NK-92 treated with Interleukin-12 subunit alpha and Interleukin-12 subunit beta, amount 100 ng/mL, for 24 hours (cell line): ENCODE measurements at regions not wholly inside any gene's neighbourhood (a gene's known extent, or its start where the extent isn't known, plus 50 kb on each side); places are given as distances from the start of the nearest gene placed in this dataset.
"Not testable (repeated sequence)": the region's sequence is repeated elsewhere in the genome, so short reads cannot be mapped to it uniquely, and the experiment has no call there.

Experiments
- DNase-seq: peaks from one replicate; lab custom pipeline; 2025; lab: John Stamatoyannopoulos, UW

DNA sequence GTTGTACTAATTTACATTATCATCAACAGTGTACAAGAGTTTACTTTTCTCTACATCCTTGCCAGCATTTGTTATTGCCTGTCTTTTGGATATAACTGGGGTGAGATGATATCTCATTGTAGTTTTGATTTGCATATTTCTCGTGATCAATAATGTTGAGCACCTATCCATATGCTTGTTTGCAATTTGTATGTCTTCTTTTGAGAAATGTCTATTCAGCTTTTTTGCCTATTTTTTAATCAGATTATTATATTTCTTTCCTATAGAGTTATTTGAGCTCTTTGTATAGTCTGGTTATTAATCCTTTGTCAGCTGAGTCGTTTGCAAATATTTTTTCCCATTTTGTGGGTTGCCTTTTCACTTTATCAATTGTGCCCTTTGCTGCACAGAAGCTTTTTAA, 540.8 kb upstream of the SGO1 start:
- no peak for DNase-seq

DNA sequence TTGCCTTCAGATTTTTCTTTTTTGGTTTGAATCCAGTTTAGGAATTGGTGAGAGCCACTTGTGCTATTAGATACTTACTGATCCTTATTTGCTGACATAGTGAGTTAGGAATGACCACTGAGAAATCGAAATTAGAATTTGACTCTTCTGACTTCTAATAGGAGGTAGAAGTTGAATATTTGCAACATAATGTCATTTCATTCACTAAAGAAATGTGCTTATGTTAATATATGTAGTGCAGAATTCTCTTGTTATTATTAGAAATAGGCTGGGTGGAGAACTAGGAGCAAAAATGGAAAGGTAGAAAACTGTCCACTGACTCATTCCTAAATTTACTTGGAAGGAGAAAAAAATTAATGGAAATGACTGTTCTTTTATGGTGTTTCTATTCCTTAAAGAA, 538.2 kb upstream of the SGO1 start:
- no peak for DNase-seq

DNA sequence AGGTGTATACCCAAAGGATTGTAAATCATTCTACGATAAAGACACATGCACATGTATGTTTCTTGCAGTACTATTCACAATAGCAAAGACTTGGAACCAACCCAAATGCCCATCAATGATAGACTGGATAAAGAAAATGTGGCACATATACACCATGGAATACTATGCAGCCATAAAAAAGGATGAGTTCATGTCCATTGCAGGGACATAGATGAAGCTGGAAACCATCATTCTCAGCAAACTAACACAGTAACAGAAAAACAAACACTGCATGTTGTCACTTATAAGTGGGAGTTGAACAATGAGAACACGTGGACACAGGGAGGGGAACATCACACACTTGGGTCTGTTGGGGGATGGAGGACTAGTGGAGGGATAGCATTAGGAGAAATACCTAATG, 530.4 kb upstream of the SGO1 start:
- not testable (repeated sequence) for DNase-seq

DNA sequence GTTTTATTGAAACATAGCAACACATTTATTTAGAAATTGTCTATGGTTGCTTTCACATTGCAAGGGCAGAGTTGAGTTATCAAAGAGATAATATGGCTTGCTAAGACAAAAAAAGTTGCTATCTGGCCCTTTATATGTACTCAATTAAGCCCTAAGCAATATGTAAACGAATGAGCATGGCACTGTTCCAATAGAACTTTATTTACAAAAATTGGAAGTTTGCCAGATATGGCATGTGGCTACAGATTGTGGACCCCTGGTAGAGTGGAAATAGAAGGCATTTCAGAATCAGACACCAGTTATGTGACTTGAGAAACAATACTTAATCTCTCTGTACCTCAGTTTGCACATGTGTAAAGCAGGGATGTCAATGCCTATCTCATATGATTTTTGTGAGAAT, 515.6 kb upstream of the SGO1 start:
- no peak for DNase-seq

DNA sequence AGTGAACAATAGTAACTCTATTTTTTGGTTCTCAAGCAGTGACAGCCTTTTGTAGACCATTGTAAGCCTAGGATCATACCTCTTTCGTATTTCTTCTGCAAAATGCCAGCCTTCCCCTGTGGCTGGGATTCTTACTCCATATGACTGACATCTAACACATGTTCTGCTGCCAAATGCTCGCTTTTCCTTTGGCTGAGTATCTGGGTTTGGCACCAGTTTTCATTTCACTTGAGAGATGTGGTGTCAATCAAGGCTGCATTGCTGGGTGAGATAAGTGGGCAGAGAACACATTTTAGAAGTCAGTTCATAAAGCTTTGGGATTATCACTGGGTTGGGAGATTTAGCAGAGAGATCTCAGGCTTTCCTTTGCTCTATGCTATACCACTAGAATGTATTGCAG, 514.7 kb upstream of the SGO1 start:
- DNase-seq = no peak

DNA sequence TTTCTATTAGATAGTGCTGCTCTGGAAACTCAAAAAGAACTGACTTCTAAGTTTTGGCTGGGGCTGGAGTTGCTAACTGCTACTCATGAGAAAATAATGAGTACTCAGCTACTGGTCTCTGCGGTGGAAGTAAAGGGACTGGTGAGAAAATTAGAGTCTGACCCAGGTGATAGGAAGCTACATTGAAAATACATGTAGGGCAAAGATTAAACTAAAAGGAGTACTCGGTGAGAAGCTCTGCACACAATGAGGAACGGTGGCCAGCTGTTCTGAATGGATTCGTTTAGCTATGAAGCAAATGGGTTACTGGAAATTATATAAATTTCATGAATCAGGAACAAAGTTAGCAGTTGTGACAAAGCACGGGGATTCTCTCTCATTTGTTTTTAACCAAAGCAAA, 512.9 kb upstream of the SGO1 start:
- DNase-seq = no peak

DNA sequence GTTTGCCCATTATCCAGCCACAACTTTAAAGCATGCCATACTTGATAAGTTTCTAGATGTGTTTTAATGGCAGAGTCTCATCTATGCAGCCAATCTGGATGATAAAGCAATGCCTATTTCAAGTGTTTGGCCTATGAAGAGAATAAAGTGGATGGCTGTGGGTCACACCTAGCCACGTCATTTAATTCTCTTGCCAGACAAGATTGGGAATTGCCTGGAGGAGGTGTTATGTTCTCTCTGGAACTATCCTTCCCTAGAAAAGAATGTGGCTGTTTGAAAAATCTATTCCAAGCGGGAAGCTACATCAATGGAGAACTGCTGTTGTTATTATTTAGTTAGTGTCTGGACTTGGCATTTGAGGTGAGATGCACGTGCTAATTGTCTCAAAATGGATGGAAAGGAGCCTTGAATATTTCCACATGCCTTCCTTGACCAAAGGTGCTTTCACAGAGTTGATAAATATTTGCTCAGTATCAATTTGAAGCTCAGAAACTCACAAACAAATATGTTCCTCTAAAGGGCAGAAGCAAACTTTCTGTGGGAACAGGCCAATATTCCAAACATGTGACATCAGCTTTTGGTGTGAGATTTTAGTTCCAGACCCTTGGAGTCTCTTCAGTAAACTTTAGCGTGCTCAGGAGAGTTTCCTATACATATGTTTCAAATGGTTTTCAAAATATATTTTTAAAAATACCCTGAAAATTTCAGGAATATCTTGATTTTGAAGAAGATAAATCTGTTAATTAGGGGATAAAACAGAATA, 510.6 kb upstream of the SGO1 start:
- DNase-seq = no peak

DNA sequence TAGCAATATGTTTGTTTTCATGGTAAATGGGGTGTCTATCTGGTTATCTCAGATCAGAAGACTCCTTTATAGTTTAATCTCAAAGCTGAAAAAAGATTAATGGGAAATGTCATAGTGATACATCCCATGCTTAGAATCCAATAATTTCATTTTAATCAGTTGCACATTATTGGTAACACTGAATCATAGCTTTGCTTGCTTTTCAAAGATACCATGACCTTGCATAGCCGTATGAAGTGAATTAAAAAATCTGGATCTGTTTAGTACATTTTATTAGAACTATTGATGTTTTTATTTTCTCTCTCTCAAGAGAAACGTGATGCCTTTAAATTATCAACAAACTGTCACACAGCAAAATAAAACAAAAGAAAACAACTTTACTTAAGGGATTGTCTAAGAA, 506.7 kb upstream of the SGO1 start:
- no peak for DNase-seq

DNA sequence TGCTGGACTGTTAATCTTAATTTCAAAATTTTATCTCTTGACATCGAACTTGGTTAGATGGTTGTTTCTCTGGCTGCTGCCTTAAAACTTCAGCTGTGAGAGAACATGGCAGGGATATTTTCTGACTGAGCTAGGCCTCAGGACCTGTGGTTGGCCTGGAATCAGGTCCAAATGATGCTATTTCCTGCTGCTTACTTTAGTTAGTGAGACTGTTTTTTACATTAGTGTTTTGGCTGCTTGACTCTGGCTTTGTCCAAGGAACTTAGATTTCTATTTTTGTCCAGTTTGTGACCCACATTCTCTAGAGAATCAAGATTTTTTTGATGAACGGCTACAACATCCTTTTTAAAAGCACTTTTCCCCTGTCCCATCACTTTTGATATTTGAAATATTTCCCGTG, 497.9 kb upstream of the SGO1 start:
- DNase-seq = no peak

DNA sequence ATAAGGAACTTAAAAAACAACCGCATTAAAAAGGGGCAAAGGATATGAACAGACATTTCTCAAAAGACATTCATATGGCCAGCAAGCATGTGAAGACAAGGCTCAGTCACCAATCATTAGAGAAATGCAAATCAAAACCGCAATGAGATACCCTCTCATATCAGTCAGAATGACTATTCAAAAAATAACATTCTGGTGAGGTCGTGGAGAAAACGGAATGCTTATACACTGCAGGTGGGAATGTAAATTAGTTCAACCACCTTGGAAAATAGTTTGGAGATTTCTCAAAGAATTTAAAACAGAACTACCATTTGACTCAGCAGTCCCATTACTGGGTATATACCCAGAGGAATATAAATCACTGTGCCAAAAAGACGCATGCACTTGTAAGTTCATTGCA, 496.6 kb upstream of the SGO1 start:
- no peak for DNase-seq

DNA sequence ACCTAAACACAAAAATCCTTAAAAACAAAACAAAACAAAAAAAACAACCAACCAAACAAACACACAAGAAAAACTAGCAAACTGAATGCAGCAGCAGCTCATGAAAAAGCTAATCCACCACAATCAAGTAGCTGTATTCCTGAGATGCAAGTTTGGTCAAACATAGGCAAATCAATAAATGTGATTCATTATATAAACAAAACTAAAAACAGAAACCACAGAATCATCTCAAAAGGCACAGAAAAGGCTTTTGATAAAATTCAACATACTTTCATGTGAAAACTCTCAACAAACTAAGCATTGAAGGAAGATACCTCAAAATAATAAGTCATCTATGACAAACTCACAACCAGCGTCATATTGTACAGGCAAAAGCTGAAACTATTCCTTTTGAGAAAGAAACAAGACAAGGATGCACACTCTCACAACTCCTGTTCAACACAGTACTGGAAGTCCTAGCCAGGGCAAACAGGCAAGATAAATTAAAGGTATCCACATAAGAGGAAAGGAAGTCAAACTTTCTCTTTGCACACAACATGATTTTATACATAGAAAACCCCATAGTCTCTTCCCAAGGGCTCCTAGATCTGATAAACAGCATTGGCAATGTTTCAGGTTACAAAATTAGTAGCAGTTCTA, 495.1 kb upstream of the SGO1 start:
- DNase-seq = no peak

DNA sequence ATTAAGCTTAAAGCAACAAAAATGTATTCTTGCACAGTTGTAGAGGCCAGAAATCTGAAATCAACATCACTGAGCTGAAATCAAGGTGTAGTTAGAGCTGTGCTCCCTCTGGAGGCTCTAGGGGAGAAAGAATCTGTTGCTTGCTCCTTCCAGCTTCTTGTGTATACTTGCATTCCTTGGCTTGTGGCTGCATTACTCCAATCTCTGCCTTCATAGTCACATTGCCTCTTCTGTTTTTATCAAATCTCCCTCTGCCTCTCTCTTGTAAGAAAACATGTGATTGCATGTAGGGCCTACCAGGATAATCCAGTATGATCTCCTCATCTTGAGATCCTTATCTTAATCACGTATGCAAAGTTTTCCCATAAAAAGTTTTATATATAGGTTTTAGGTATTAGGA, 487.9 kb upstream of the SGO1 start:
- no peak for DNase-seq

DNA sequence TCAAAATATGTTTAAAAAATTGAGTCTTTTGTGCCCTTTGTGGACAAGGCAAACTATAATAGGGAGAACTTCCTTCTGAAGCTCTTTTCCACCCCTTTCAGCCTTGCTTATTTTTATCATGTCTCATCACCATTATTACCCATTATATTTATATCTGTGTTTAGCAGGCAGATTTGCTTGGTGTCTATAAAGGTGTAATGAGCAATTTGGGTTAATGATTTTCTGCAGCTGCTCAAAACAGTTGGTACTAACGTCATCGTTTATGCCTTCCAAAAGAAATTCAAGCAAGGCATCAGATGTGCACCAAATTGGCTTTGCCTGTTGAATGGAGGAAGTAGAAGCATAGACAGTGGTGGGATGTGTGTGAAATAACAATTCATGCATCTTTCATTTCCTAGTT, 483.7 kb upstream of the SGO1 start:
- DNase-seq = no peak

DNA sequence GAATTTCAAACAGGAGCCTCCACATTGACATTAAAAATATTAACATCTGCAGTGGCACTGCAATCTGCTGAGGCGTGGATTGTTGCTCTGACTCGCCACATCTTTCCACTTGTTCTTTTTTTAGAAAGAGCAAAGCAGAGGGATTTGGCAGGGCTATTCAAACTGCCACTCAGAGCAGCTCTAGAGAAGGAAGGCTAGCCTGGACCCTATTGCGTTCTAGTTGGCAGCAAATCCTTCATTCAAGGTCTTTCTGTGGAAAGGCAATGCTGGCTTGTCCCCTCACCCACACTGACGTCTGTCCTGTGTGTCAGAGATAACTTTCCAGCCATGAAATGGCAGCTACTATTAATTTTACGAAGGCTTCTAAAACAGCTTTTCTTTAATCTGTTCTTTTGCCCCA, 483.2 kb upstream of the SGO1 start:
- no peak for DNase-seq

DNA sequence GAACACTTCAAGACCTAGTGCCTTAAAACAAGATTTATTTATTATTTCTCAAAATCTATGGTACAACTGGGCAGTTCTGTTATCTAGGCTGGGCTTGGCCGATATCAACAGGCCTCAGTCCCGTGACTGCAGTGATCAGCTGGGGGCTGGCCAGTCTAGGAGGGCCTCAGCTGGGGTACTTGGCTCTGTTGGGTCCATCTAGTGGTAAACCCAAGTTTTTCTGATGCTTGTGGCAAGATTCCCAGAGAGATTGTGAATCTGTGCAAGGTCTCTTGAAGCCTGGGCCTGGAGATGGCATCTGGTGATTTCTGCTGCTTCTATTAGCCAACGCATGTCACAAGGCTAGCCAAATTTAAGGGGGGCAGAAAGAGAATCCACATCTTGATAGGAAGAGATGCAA, 482.4 kb upstream of the SGO1 start:
- DNase-seq = no peak

DNA sequence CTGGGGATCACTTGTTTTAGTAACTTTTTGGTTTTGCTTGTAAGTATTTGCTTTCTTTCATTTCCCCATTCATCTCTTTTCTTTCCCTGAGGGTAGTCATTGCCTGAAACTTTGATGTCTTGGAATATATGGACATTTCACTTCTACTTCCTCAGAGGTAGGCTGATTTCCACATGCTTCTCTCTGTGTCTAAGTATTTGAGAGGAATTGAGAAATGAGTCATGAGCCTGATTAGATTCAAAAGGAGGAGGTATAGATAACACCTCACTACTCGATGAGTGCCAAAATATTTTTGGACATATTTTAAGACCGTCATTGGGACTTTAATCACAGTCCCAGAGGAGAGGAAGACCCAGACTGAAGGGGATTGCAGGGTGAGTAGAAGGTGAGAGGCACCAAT, 480.1 kb upstream of the SGO1 start:
- no peak for DNase-seq

DNA sequence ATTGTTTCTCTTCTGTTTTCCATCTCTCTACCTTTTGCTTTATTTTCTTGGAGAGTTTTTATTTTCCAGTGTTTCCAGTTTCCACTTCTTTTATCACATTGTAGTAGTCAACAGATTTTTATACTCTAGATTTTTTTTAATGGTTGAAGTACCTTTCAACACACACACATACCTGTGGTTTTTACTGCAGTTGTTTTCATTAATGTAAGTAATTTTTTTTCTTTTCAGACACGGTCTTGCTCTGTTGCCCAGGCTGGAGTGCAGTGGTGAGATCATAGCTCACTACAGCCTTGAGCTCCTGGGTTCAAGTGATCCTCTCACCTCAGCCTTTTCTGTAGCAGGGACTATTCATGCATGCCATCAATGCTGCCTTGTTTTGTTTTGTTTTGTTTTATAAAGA, 472.5 kb upstream of the SGO1 start:
- no peak for DNase-seq

DNA sequence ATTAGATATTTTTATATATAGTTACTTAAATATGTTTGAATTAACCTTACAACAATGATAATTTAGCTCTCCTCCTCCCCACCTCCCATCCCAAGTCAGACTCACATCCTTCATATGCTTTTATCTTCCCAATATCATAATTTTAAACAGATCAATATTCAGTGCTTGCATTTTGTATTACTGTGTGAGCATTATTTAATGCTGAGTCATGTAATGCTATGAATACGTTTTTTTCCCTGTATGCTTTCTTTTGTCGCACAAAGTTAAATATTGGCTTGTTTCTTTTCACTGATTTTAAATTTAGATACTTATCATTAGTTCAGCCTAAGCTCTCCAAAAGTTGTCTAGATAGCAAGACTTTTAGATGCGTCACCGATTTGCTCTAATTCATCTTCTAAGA, 471.6 kb upstream of the SGO1 start:
- DNase-seq = no peak

DNA sequence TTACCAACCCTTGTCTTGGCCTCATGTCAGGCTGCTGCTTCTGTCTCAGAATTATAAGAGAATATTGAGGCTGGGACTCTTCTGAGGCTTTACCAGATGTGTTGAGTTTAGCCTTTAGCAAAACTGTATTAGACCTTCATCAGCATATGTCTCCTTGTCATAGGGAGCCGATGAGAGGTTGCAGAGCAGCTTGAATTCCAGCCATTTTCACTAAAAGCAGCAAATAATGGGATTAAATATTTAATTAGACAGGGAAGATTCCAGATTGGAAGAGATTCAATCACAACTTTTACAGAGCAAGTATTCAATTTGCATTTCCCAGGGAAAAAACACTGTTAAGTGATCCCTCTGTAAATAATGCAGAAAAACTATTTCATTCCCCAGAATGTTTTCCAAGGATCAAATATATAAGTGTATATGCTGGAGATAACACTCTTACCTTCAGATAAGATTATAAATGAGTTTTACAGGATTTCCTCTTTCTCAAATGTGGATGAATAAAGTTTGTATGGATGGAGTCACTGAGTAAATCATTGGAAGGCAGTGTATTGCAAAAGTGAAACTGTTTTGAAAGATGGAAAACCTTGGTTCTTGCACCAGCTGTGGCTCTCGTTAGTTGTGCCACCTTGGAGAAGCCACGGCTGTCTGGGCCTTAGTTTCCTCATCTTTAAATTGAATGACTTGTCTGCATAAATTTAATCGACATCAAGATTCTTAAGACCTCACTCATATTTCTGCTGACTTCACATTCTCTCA, 466.4 kb upstream of the SGO1 start:
- DNase-seq = no peak

DNA sequence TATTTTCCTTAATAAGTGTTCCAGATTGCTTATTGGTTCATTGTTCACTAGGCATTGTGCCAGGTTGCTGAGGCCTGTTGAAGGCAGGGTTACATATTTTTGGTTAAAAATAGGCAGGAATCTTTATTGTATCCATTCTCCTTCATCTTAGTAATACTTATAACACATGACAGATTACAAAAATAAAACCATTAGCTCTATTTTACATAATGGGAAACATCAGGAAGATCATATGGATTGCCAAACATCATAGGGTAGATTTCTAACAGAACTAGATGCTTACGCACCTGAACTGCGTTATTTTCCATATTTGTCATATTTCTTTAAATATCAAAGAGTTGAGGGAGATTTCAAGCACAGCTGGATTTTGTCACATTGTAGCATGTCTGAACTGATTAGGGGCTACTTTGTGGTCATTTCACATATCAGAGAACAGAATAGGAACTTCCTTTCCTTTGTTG, 462.9 kb upstream of the SGO1 start:
- no peak for DNase-seq

DNA sequence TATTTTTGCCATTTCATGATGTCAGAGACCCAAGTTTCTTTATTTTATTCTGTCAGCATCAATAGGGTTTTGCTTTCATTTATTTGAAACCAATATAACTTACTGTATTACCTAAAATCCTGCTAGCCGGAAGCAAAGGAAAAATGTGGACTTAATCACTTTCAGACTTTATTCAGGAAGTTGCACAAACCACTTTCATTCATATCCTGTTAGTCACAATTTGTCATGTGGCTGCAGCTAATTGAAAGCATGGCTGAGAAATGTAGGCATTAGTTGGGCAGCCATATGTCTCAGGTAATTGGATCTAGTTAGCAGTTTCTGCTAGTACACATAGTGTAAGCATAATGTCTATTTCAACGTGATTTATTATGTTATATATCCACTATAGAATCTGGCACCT, 462.3 kb upstream of the SGO1 start:
- DNase-seq = no peak

DNA sequence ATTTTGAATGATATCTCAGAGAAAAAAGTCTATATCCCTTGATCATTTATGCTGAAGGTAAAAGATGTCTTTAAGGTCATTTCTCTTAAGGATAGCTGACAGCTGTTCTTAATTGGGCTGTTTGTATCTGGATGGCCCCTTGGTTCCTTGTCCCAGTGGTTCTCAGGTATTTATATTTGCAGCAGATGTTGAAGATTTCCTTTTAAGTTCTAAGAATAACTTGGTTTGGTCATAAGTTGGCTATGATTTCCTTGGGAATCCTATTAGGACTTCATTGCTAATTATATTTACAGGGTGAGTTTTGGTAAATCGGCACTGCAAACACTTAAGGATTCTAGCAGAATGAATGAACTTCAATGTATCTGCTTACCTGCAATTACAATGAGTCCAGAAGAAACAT, 460.4 kb upstream of the SGO1 start:
- no peak for DNase-seq

DNA sequence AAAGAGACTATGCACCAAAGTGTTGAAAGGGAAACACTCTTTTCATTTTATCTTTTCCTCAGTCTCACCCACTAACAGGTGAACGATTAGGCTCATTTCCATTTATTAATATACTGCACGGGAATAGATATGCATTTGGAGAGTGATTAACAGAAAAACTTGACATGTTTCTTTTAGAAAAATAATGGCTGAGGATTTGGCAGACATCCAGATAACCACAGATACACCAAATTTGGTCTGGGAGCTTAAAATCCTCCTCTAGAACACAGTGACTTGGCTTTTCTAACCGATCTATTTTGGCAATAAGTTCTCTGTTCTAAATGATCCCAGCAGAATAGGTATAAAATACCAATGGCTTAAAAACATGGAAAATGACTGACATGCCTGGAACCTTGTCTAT, 459.3 kb upstream of the SGO1 start:
- DNase-seq = no peak
